SK-N-SH (cell line): ENCODE measurements at regions not wholly inside any gene's neighbourhood (a gene's known extent, or its start where the extent isn't known, plus 50 kb on each side); places are given as distances from the start of the nearest gene placed in this dataset.

Experiments
- CTCF ChIA-PET: fragments of 300-600, 350-600 bp; formaldehyde crosslinking; extraction: SDS; loops from one replicate; lab custom pipeline; 2021; lab: Yijun Ruan, JAX
- POLR2A ChIA-PET: fragments of 350-600 bp; sonication (Branson Sonifier 250); formaldehyde crosslinking; extraction: SDS; loops from one replicate; lab custom pipeline; 2020; ENCODE audit warnings: antibody characterized with exemption, inconsistent platforms; lab: Yijun Ruan, JAX
- DNase-seq: peaks from one replicate; pipeline ENCODE4 v3.0.0; 2012
- H2AFZ ChIP-seq: fragments of 200-600 bp; sonication (generic); 2 replicates; pipeline ENCODE4 v1.8.1; 2016; ENCODE audit warnings: antibody characterized with exemption, mild to moderate bottlenecking, low read depth
- H3F3A ChIP-seq: fragments of 200-600 bp; sonication (generic); replicated peaks from 2 replicates; pipeline ENCODE3; 2016; ENCODE audit warnings: antibody characterized with exemption, mild to moderate bottlenecking; ENCODE audit not compliant: insufficient read depth
- H3K27ac ChIP-seq, 2 experiments: fragments of 200-500 bp in 1 of 2; fragments of 200-600 bp in 1 of 2; sonication (Bioruptor generic) in 1 of 2; sonication (generic), shearing (Covaris generic) in 1 of 2; 2 replicates each; pipeline versions ENCODE4 v1.5.1 to v1.6.1; 2014 to 2016; ENCODE audit warnings: low read depth in 2 of 2, inconsistent platforms in 1 of 2, low read length in 1 of 2, mild to moderate bottlenecking in 1 of 2, mixed read lengths in 1 of 2
- H3K27me3 ChIP-seq: fragments of 200-600 bp; sonication (generic), shearing (Covaris generic); 2 replicates; pipeline ENCODE4 v1.6.1; 2016; ENCODE audit warnings: mixed run types; ENCODE audit not compliant: insufficient read depth
- H3K36me3 ChIP-seq, 2 experiments: fragments of 200-500 bp in 1 of 2; fragments of 200-600 bp in 1 of 2; sonication (Bioruptor generic) in 1 of 2; sonication (generic) in 1 of 2; replicated peaks in 1 of 2; 2 replicates each; pipeline versions ENCODE3 to v1.5.1; 2014 to 2016; ENCODE audit warnings: low read length in 1 of 2, mild to moderate bottlenecking in 1 of 2; ENCODE audit not compliant: insufficient read depth in 2 of 2, control insufficient read depth in 1 of 2
- H3K4me1 ChIP-seq, 2 experiments: fragments of 200-500 bp in 1 of 2; fragments of 200-600 bp in 1 of 2; sonication (Bioruptor generic) in 1 of 2; sonication (generic), shearing (Covaris generic) in 1 of 2; 2 replicates each; pipeline versions ENCODE4 v1.5.1 to v1.6.1; 2014 to 2016; ENCODE audit warnings: low read depth in 1 of 2, low read length in 1 of 2, mixed run types in 1 of 2; ENCODE audit not compliant: insufficient read depth in 2 of 2, control insufficient read depth in 1 of 2
- H3K4me2 ChIP-seq: fragments of 200-600 bp; sonication (generic), shearing (Covaris generic); 2 replicates; pipeline ENCODE4 v1.6.1; 2017; ENCODE audit warnings: mixed run types
- H3K4me3 ChIP-seq, 2 experiments: fragments of 200-500 bp in 1 of 2; fragments of 200-600 bp in 1 of 2; sonication (Bioruptor generic) in 1 of 2; sonication (generic), shearing (Covaris generic) in 1 of 2; 2 replicates each; pipeline versions ENCODE4 v1.5.1 to v1.8.1; 2014 to 2016; ENCODE audit warnings: low read depth in 2 of 2, inconsistent platforms in 1 of 2, low read length in 1 of 2, mild to moderate bottlenecking in 1 of 2, mixed read lengths in 1 of 2, moderate library complexity in 1 of 2
- H3K79me2 ChIP-seq: fragments of 200-600 bp; sonication (generic); 2 replicates; pipeline ENCODE4 v1.8.1; 2017; ENCODE audit warnings: mild to moderate bottlenecking; ENCODE audit not compliant: insufficient read depth
- H3K9ac ChIP-seq: fragments of 200-600 bp; sonication (generic); 2 replicates; pipeline ENCODE4 v1.6.1; 2017; ENCODE audit warnings: mixed run types
- H3K9me2 ChIP-seq: fragments of 200-600 bp; sonication (generic); 2 replicates; pipeline ENCODE4 v1.6.1; 2017; ENCODE audit warnings: mixed run types
- H3K9me3 ChIP-seq: fragments of 200-600 bp; sonication (generic); 2 replicates; pipeline ENCODE4 v1.6.1; 2017; ENCODE audit warnings: mixed run types, mild to moderate bottlenecking, moderate library complexity
- H4K20me1 ChIP-seq: fragments of 200-600 bp; sonication (generic); 2 replicates; pipeline ENCODE4 v1.6.1; 2017; ENCODE audit warnings: mild to moderate bottlenecking, mixed run types; ENCODE audit not compliant: insufficient read depth
- ELF1 ChIP-seq: IDR thresholded peaks from 2 replicates; pipeline ENCODE4 v1.4.0; 2012
- EP300 ChIP-seq, 2 experiments: IDR thresholded peaks; 2 replicates each; pipeline versions ENCODE4 v1.4.0 to v1.6.1; 2012; ENCODE audit warnings: borderline replicate concordance in 1 of 2, low read depth in 1 of 2, low read length in 1 of 2
- FOSL2 ChIP-seq: IDR thresholded peaks from 2 replicates; pipeline ENCODE4 v1.4.0; 2012; ENCODE audit warnings: low read depth, mild to moderate bottlenecking, moderate library complexity, borderline replicate concordance
- FOXM1 ChIP-seq: IDR thresholded peaks from 2 replicates; pipeline ENCODE4 v1.4.0; 2012; ENCODE audit warnings: low read depth, mild to moderate bottlenecking
- GABPA ChIP-seq: IDR thresholded peaks from 2 replicates; pipeline ENCODE4 v1.4.0; 2012; ENCODE audit warnings: low read depth, mild to moderate bottlenecking
- GATA2 ChIP-seq: sonication (generic); formaldehyde crosslinking; IDR thresholded peaks from 2 replicates; pipeline ENCODE4 v1.5.0; 2020; ENCODE audit warnings: mild to moderate bottlenecking, missing genetic modification reagents
- JUND ChIP-seq: IDR thresholded peaks from 2 replicates; pipeline ENCODE4 v1.4.0; 2012
- NFIC ChIP-seq: IDR thresholded peaks from 2 replicates; pipeline ENCODE4 v1.4.0; 2012; ENCODE audit warnings: borderline replicate concordance
- PBX3 ChIP-seq: IDR thresholded peaks from 2 replicates; pipeline ENCODE4; 2012
- RAD21 ChIP-seq: IDR thresholded peaks from 2 replicates; pipeline ENCODE4 v1.6.1; 2012; ENCODE audit warnings: mild to moderate bottlenecking, low read length
- RFX5 ChIP-seq: IDR thresholded peaks from 2 replicates; pipeline ENCODE4 v1.6.1; 2012; ENCODE audit warnings: mild to moderate bottlenecking, improper control_type of control experiment, low read length
- TCF12 ChIP-seq: IDR thresholded peaks from 2 replicates; pipeline ENCODE4 v1.4.0; 2012
- USF1 ChIP-seq: IDR thresholded peaks from 2 replicates; pipeline ENCODE4 v1.4.0; 2012; ENCODE audit warnings: low read depth, borderline replicate concordance
- USF2 ChIP-seq: fragments of 150-350 bp; IDR thresholded peaks from 2 replicates; pipeline ENCODE4 v1.6.1; 2017; ENCODE audit warnings: antibody characterized with exemption, low read length, low read depth, borderline replicate concordance
- ZBTB33 ChIP-seq: IDR thresholded peaks from 2 replicates; pipeline ENCODE4 v1.4.0; 2012; ENCODE audit warnings: low read depth, borderline replicate concordance
- WGBS: methylation state at CpG from one replicate; pipeline ENCODE4 v1.1.6; 2017; ENCODE audit warnings: low lambda C conversion rate; 5-methylcytosine and 5-hydroxymethylcytosine counted together

GRCh38 chr7:13067036-13067435, 379.6 kb downstream of the ARL4A start:
- Histone ChIP-seq H3K9ac (no peak overlapping the region), H3K4me1 (no peaks in the 10 kb centered on the region), H4K20me1 (no peaks in the 10 kb centered on the region), H3F3A (no peaks in the 10 kb centered on the region), H3K27ac (no peak overlapping the region), H3K36me3 (no peaks in the 10 kb centered on the region), H2AFZ (no peak overlapping the region), H3K27me3 (peaks cover 8% of the 10 kb centered on the region; the same call in 1 of the 2 replicates), H3K9me2 (no peaks in the 10 kb centered on the region), H3K9me3 (no peaks in the 10 kb centered on the region), H3K79me2 (no peaks in the 10 kb centered on the region), H3K4me2 (no peak overlapping the region), H3K4me3 (no peak overlapping the region)
- POLR2A ChIA-PET = no interaction called here
- CTCF ChIA-PET = interaction anchor here (1.1 to 1.6 kb wide), 2 partner anchors 381 to 428 kb away, joined by 3 read pairs; no protein-coding TSS in a partner anchor
- 5% methylated on average over 5 of the region's 5 CpGs for WGBS
- DNase-seq = no peak
- TF ChIP-seq GABPA (no peak), USF2 (no peak), RFX5 (no peak), ZBTB33 (no peak)

- no peak overlapping the region for H3K4me2 ChIP-seq
- WGBS = 9% methylated on average over 2 of the region's 2 CpGs
- H4K20me1 ChIP-seq = no peaks in the 10 kb centered on the region
- no peaks in the 10 kb centered on the region for H3K4me1 ChIP-seq
- H3K9ac ChIP-seq = no peak overlapping the region
- no peaks in the 10 kb centered on the region for H3K79me2 ChIP-seq
- H3K9me2 ChIP-seq = no peaks in the 10 kb centered on the region
- CTCF ChIA-PET = interaction anchor here (1.6 kb wide), 1 partner anchor 382 kb away, joined by 3 read pairs; no protein-coding TSS in a partner anchor
- H3K27me3 ChIP-seq = peaks cover 8% of the 10 kb centered on the region; the same call in 1 of the 2 replicates
- no peak overlapping the region for H3K27ac ChIP-seq
- H3K9me3 ChIP-seq = no peaks in the 10 kb centered on the region
- no peak for TF ChIP-seq USF1
- TF ChIP-seq GATA2 (CRISPR knock-in tag) = no peak
- DNase-seq = no peak
- H3F3A ChIP-seq = no peaks in the 10 kb centered on the region
- H3K4me3 ChIP-seq = no peak overlapping the region
- no peaks in the 10 kb centered on the region for H3K36me3 ChIP-seq
- POLR2A ChIA-PET = no interaction called here
- no peak overlapping the region for H2AFZ ChIP-seq
These were observed 380.6 kb downstream of the ARL4A start for GRCh38 chr7:13068032-13068431.

- H3K9me3 ChIP-seq = no peaks in the 10 kb centered on the region
- TF ChIP-seq RAD21 (no peak), TCF12 (no peak), EP300 (IDR thresholded peaks at IDR 0.05; ENCODE audit: borderline replicate concordance in 1 of 2, low read depth in 1 of 2, low read length in 1 of 2) (no peak), ELF1 (no peak), PBX3 (no peak), FOXM1 (no peak), ZBTB33 (no peak), FOSL2 (no peak), NFIC (no peak), JUND (no peak)
- TF ChIP-seq, all 33 proteins: peak for 0
- Histone ChIP-seq H3K9me2 (no peaks in the 10 kb centered on the region), H4K20me1 (no peaks in the 10 kb centered on the region), H3F3A (no peaks in the 10 kb centered on the region), H3K36me3 (no peaks in the 10 kb centered on the region), H3K9ac (no peak overlapping the region), H3K4me1 (no peaks in the 10 kb centered on the region), H2AFZ (no peak overlapping the region), H3K27me3 (peaks cover 8% of the 10 kb centered on the region; the same call in 1 of the 2 replicates), H3K27ac (no peak overlapping the region), H3K4me2 (no peak overlapping the region), H3K4me3 (no peak overlapping the region), H3K79me2 (no peaks in the 10 kb centered on the region)
- ChIA-PET CTCF (no interaction called here), POLR2A (no interaction called here)
- DNase-seq = no peak
- 9% methylated on average over 1 of the region's 1 CpG for WGBS
These were observed 382.4 kb downstream of the ARL4A start for GRCh38 chr7:13069841-13070240.
